HUES64 (cell line): ENCODE measurements at regions not wholly inside any gene's neighbourhood (a gene's known extent, or its start where the extent isn't known, plus 50 kb on each side); places are given as distances from the start of the nearest gene placed in this dataset.
"Not testable (repeated sequence)": the region's sequence is repeated elsewhere in the genome, so short reads cannot be mapped to it uniquely, and the experiment has no call there.

Experiments used
- H3K27ac ChIP-seq: 2 replicates; pipeline ENCODE4 v1.7.0; 2013; ENCODE audit warnings: low read depth, low read length, inconsistent platforms
- H3K27me3 ChIP-seq: 2 replicates; pipeline ENCODE4 v1.6.1; 2013; ENCODE audit warnings: mild to moderate bottlenecking, low read length; ENCODE audit not compliant: insufficient read depth
- H3K36me3 ChIP-seq: 2 replicates; pipeline ENCODE4 v1.6.1; 2013; ENCODE audit warnings: mild to moderate bottlenecking, low read length; ENCODE audit not compliant: insufficient read depth
- H3K4me1 ChIP-seq: 2 replicates; pipeline ENCODE4 v1.6.1; 2013; ENCODE audit warnings: mild to moderate bottlenecking, low read length, moderate library complexity; ENCODE audit not compliant: insufficient read depth
- H3K4me3 ChIP-seq: 2 replicates; pipeline ENCODE4 v1.5.1; 2013; ENCODE audit warnings: mild to moderate bottlenecking, low read length, moderate library complexity
- H3K9ac ChIP-seq: 2 replicates; pipeline ENCODE4 v1.6.1; 2013; ENCODE audit warnings: mild to moderate bottlenecking, low read depth, low read length
- H3K9me3 ChIP-seq: 2 replicates; pipeline ENCODE4 v1.6.1; 2013; ENCODE audit warnings: low read depth, low read length; ENCODE audit not compliant: insufficient read depth
- WGBS: fragments of 150-250, 120-280 bp; methylation state at CpG from one replicate; pipeline ENCODE4 v1.1.7; 2013; ENCODE audit warnings: missing lambda C conversion rate; 5-methylcytosine and 5-hydroxymethylcytosine counted together

GRCh38 chr11:50178737-50179136 lies 146.1 kb downstream of the OR4C45 start:
- Histone ChIP-seq H3K27ac (no peak overlapping the region), H3K9me3 (peaks cover 56% of the 10 kb centered on the region), H3K4me3 (no peak overlapping the region), H3K4me1 (no peaks in the 10 kb centered on the region), H3K9ac (no peak overlapping the region), H3K36me3 (no peaks in the 10 kb centered on the region), H3K27me3 (no peaks in the 10 kb centered on the region)

DNA sequence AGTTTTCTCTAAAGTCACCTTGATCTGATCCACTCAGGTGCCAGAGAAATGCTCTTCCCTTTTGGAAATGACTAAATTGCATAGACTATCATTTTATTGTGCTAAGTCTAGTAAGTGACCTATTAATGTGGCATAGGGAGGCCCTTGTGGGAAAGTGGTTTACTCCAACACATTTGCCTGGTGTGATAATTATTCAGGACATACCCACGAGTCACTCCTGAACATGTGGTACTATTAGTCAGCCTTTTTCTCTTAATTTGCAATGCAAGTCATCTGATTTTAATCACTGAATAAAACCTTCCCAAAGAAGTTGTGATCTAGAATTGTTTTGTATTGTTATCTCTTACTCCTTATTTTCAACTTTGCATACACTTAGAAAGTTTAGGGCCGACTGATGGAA lies 148.7 kb downstream of the OR4C45 start:
- Histone ChIP-seq H3K9me3 (peaks cover 57% of the 10 kb centered on the region), H3K27me3 (no peaks in the 10 kb centered on the region), H3K4me3 (no peak overlapping the region), H3K9ac (no peak overlapping the region), H3K36me3 (no peaks in the 10 kb centered on the region), H3K27ac (no peak overlapping the region), H3K4me1 (no peaks in the 10 kb centered on the region)
- 85% methylated on average over 2 of the region's 2 CpGs for WGBS

DNA sequence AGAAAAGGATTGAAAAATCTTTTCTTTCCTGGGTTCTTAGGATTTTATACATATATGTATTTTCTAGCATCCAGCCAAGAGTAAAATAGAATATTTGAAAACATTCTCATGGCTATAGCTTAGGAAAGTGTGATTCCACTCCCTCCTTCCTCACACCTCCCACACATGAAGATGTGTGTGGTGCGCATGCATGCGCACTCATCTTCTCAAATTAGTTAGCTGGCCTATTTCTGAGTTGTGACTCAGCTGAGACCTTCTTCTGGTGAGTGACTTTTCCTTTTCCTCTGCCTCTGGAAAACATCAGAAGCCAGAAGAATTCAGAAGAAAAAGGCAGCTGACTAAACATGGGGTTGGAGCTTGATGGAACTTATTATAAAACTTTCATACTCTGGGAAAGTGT lies 149.8 kb downstream of the OR4C45 start:
- H3K9me3 ChIP-seq, result peaks cover 67% of the 10 kb centered on the region
- H3K27ac ChIP-seq, result no peak overlapping the region
- H3K4me3 ChIP-seq, result no peak overlapping the region
- 100% methylated on average over 2 of the region's 2 CpGs for WGBS
- H3K36me3 ChIP-seq, result no peaks in the 10 kb centered on the region
- H3K9ac ChIP-seq, result no peak overlapping the region
- no peaks in the 10 kb centered on the region for H3K27me3 ChIP-seq
- H3K4me1 ChIP-seq, result no peaks in the 10 kb centered on the region

GRCh38 chr11:50183170-50183569 lies 150.5 kb downstream of the OR4C45 start:
- H3K27me3 ChIP-seq, H3K27ac ChIP-seq, H3K4me3 ChIP-seq, H3K9ac ChIP-seq, H3K4me1 ChIP-seq, H3K36me3 ChIP-seq: not testable (repeated sequence)
- 92% methylated on average over 19 of the region's 19 CpGs for WGBS
- peaks cover 70% of the 10 kb centered on the region for H3K9me3 ChIP-seq

DNA sequence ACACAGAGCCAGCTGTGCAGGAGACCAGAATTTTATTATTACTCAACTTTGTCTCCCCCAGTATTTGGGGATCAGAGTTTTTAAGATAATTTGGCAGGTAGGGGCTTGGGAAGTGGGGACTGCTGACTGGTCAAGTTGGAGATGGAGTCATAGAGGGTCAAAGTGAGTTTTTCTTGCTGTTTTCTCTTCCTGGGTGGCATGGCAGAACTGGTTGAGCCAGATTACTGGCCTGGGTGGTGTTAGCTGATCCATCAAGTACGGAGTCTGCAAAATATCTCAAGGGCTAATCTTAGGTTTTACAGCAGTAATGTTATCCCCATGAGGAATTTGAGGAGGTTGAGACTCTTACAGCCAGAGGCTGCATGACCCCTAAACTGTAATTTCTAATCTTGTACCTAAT lies 153.5 kb downstream of the OR4C45 start:
- Histone ChIP-seq H3K4me3 (no peak overlapping the region), H3K9me3 (peaks cover 74% of the 10 kb centered on the region), H3K27me3 (no peaks in the 10 kb centered on the region), H3K9ac (no peak overlapping the region), H3K36me3 (no peaks in the 10 kb centered on the region), H3K27ac (no peak overlapping the region), H3K4me1 (no peaks in the 10 kb centered on the region)
- 79% methylated on average over 1 of the region's 1 CpG for WGBS

- H3K4me1 ChIP-seq, result no peaks in the 10 kb centered on the region
- H3K36me3 ChIP-seq, result no peaks in the 10 kb centered on the region
- no peaks in the 10 kb centered on the region for H3K27me3 ChIP-seq
- no peak overlapping the region for H3K4me3 ChIP-seq
- H3K27ac ChIP-seq, result no peak overlapping the region
- peaks cover 73% of the 10 kb centered on the region for H3K9me3 ChIP-seq
- no peak overlapping the region for H3K9ac ChIP-seq
- WGBS, result 56% methylated on average over 1 of the region's 1 CpG
These were observed 154.5 kb downstream of the OR4C45 start for GRCh38 chr11:50187220-50187619.

DNA sequence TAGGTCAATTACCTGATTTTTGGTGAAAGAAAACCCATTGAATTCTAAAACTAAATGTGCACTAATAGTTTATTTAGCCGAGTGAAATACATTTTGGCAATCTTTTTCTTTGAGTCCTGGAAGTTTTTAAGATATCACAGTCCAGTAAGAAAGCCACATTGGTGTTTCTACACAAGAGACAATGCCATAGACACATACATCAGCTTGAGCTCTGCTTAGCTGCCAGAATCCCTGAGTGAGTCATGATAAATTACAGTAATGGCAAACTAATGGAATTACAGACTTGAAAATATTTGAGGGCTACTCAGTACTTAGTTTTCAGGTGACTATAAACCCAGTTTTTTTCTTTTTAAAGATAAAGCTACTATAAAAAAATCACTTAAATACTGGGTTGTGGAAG lies 155.4 kb downstream of the OR4C45 start:
- Histone ChIP-seq H3K27me3 (no peaks in the 10 kb centered on the region), H3K36me3 (no peaks in the 10 kb centered on the region), H3K9ac (no peak overlapping the region), H3K4me1 (no peaks in the 10 kb centered on the region), H3K9me3 (peaks cover 73% of the 10 kb centered on the region), H3K27ac (no peak overlapping the region), H3K4me3 (no peak overlapping the region)
- WGBS, result no CpG with 5 or more reads among the region's 1 CpG

GRCh38 chr11:50192743-50193142 lies 160.1 kb downstream of the OR4C45 start:
- Histone ChIP-seq H3K27ac (no peak overlapping the region), H3K4me3 (no peak overlapping the region), H3K4me1 (no peaks in the 10 kb centered on the region), H3K36me3 (no peaks in the 10 kb centered on the region), H3K9me3 (peaks cover 52% of the 10 kb centered on the region), H3K27me3 (no peaks in the 10 kb centered on the region), H3K9ac (no peak overlapping the region)
- WGBS, result 57% methylated on average over 3 of the region's 3 CpGs

- 73% methylated on average over 5 of the region's 6 CpGs for WGBS
- H3K9me3 ChIP-seq, result peaks cover 85% of the 10 kb centered on the region
- no peaks in the 10 kb centered on the region for H3K4me1 ChIP-seq
- H3K9ac ChIP-seq, result no peak overlapping the region
- H3K36me3 ChIP-seq, result no peaks in the 10 kb centered on the region
- no peaks in the 10 kb centered on the region for H3K27me3 ChIP-seq
- H3K27ac ChIP-seq, result no peak overlapping the region
- no peak overlapping the region for H3K4me3 ChIP-seq
These were observed 181.7 kb downstream of the OR4C45 start for GRCh38 chr11:50214376-50214775.

DNA sequence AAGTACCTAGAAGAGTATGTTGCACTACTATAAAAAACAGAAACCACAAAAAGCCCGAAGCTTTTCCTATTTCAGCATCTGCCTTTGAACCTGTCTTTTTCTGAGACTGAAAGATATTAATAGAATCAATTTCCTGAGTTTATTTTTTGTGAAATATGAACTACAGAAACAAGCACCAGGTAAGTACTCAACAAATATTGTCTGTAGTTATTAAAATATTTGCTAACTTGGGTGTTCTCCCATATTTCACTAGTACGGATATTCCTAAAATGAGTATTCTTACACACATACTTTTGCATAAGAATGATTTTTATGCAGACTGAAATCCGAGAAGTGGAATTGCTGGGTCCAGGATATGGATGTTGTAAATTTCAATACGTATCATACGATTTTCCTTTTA lies 188.0 kb downstream of the OR4C45 start:
- no peaks in the 10 kb centered on the region for H3K27me3 ChIP-seq
- no peak overlapping the region for H3K9ac ChIP-seq
- no peak overlapping the region for H3K4me3 ChIP-seq
- H3K4me1 ChIP-seq, result no peaks in the 10 kb centered on the region
- H3K36me3 ChIP-seq, result no peaks in the 10 kb centered on the region
- H3K27ac ChIP-seq, result no peak overlapping the region
- WGBS, result 86% methylated on average over 2 of the region's 5 CpGs
- H3K9me3 ChIP-seq, result peaks cover 72% of the 10 kb centered on the region

DNA sequence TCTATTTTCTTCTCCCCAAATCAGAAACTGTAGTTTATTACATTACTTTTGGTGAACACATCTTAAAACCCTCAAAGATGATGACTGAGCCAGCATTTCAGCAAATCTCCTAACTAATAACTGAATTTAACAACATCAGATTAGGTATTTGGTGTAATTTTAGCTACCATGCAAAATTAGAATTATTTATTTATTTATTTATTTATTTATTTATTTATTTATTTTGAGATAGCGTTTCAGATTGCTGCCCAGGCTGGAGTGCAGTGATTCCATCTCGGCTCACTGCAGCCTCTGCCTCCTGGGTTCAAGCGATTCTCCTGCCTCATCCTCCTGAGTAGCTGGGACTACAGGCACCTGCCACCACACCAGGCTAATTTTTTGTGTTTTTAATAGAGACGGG lies 205.7 kb downstream of the OR4C45 start:
- H3K36me3 ChIP-seq, H3K9ac ChIP-seq, H3K27ac ChIP-seq, H3K4me3 ChIP-seq, H3K4me1 ChIP-seq, H3K27me3 ChIP-seq: not testable (repeated sequence)
- WGBS, result 90% methylated on average over 3 of the region's 4 CpGs
- H3K9me3 ChIP-seq, result peaks cover 85% of the 10 kb centered on the region

DNA sequence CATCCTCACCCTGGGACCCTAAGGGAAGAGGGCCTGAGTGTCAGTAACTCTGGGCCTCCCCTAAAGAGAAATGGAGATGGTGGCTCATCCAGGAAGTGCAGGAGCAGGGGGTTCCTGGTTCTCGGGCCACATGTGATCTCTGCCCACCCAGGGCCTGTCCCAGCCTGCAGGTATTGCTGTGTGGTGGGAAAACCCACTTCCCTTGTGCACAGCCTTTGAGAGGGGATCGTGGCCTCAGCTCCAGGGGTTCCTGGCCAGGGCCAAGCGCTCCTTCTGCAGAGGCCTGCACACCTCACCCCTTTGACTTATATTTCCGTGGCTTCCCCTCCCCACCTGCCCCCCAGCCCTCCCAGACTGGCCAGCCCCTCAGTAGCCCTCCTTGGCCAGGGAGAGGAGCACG lies 213.5 kb downstream of the OR4C45 start:
- Histone ChIP-seq H3K27ac (no peak overlapping the region), H3K36me3 (no peaks in the 10 kb centered on the region), H3K9ac (no peak overlapping the region), H3K27me3 (no peaks in the 10 kb centered on the region), H3K4me3 (no peak overlapping the region), H3K9me3 (peaks cover 86% of the 10 kb centered on the region), H3K4me1 (no peaks in the 10 kb centered on the region)
- WGBS, result 73% methylated on average over 5 of the region's 5 CpGs
